Astrocyte (in vitro differentiated cells and primary cell): ENCODE measurements at regions not wholly inside any gene's neighbourhood (a gene's known extent, or its start where the extent isn't known, plus 50 kb on each side); places are given as distances from the start of the nearest gene placed in this dataset.

Experiments used
- DNase-seq: peaks from one replicate; pipeline ENCODE4 v3.0.0-alpha.2; 2010; ENCODE audit warnings: low read depth
- FAIRE-seq: peaks from 2 replicates; lab custom pipeline; 2011; peaks lifted over from hg19 to GRCh38; lab: Jason Lieb, UNC
- H2AFZ ChIP-seq: 2 replicates; pipeline ENCODE4 v1.6.0; 2012; ENCODE audit warnings: low read depth, low read length, inconsistent platforms
- H3K27ac ChIP-seq: 2 replicates; pipeline ENCODE4 v1.5.1; 2011; ENCODE audit warnings: low read depth, low read length, inconsistent platforms
- H3K27me3 ChIP-seq: 2 replicates; pipeline ENCODE4 v1.6.0; 2011; ENCODE audit warnings: low read length, inconsistent platforms; ENCODE audit not compliant: insufficient read depth
- H3K36me3 ChIP-seq: 2 replicates; pipeline ENCODE4 v1.5.1; 2011; ENCODE audit warnings: low read length, inconsistent platforms; ENCODE audit not compliant: insufficient read depth
- H3K4me1 ChIP-seq: 2 replicates; pipeline ENCODE4 v1.5.1; 2011; ENCODE audit warnings: low read length, inconsistent platforms; ENCODE audit not compliant: insufficient read depth
- H3K4me2 ChIP-seq: 2 replicates; pipeline ENCODE4 v1.6.0; 2012; ENCODE audit warnings: low read length, inconsistent platforms
- H3K4me3 ChIP-seq: 2 replicates; pipeline ENCODE4 v1.5.1; 2011; ENCODE audit warnings: low read depth, mild to moderate bottlenecking, low read length, inconsistent platforms; ENCODE audit not compliant: insufficient read depth
- H3K79me2 ChIP-seq: 2 replicates; pipeline ENCODE4 v1.6.0; 2012; ENCODE audit warnings: mild to moderate bottlenecking, low read length, inconsistent platforms; ENCODE audit not compliant: insufficient read depth
- H3K9ac ChIP-seq: 2 replicates; pipeline ENCODE4 v1.6.0; 2012; ENCODE audit warnings: mild to moderate bottlenecking, low read length, inconsistent platforms
- H3K9me3 ChIP-seq: 2 replicates; pipeline ENCODE4 v1.5.1; 2012; ENCODE audit warnings: low read depth, mild to moderate bottlenecking, low read length, inconsistent platforms; ENCODE audit not compliant: insufficient read depth
- H4K20me1 ChIP-seq: 2 replicates; pipeline ENCODE4 v1.6.0; 2012; ENCODE audit warnings: low read length, inconsistent platforms; ENCODE audit not compliant: insufficient read depth
- H3K27ac Mint-ChIP-seq: one replicate; pipeline ENCODE4 v1.8.0; 2021; ENCODE audit warnings: mild to moderate bottlenecking, mixed read lengths; ENCODE audit not compliant: unreplicated experiment
- H3K27me3 Mint-ChIP-seq: one replicate; pipeline ENCODE4 v1.8.0; 2021; ENCODE audit warnings: low read depth, mixed read lengths; ENCODE audit not compliant: unreplicated experiment
- H3K36me3 Mint-ChIP-seq: one replicate; pipeline ENCODE4 v1.8.0; 2021; ENCODE audit warnings: low read depth, mixed read lengths; ENCODE audit not compliant: unreplicated experiment
- H3K4me1 Mint-ChIP-seq: one replicate; pipeline ENCODE4 v1.8.0; 2021; ENCODE audit warnings: low read depth, mixed read lengths; ENCODE audit not compliant: unreplicated experiment
- H3K4me3 Mint-ChIP-seq: one replicate; pipeline ENCODE4 v1.8.0; 2021; ENCODE audit warnings: mild to moderate bottlenecking, moderate library complexity, mixed read lengths; ENCODE audit not compliant: unreplicated experiment
- H3K9me3 Mint-ChIP-seq: one replicate; pipeline ENCODE4 v1.8.0; 2021; ENCODE audit warnings: mild to moderate bottlenecking, mixed read lengths; ENCODE audit not compliant: unreplicated experiment
- EZH2 ChIP-seq: IDR thresholded peaks from 2 replicates; pipeline ENCODE4 v1.6.1; 2012; ENCODE audit warnings: mild to moderate bottlenecking, low read length, inconsistent platforms; ENCODE audit not compliant: insufficient read depth
- TF ChIP-seq, protein P1 (sequence below): IDR thresholded peaks from 2 replicates; pipeline ENCODE4 v1.5.1; 2011; ENCODE audit warnings: low read depth, mild to moderate bottlenecking, inconsistent platforms, low read length, moderate library complexity; ENCODE audit not compliant: insufficient read depth

- H3K27ac Mint-ChIP-seq, result no peak overlapping the region
- no peak for DNase-seq
- H3K4me3 Mint-ChIP-seq, result no peak overlapping the region
- Histone ChIP-seq H3K36me3 (no peaks in the 10 kb centered on the region), H3K4me3 (no peak overlapping the region), H3K27me3 (peaks cover 8% of the 10 kb centered on the region), H3K27ac (no peak overlapping the region), H4K20me1 (no peaks in the 10 kb centered on the region), H3K9ac (no peak overlapping the region), H3K9me3 (no peaks in the 10 kb centered on the region), H2AFZ (no peak overlapping the region), H3K4me2 (no peak overlapping the region), H3K4me1 (no peaks in the 10 kb centered on the region), H3K79me2 (no peaks in the 10 kb centered on the region)
- H3K4me1 Mint-ChIP-seq, result no peaks in the 10 kb centered on the region
- H3K27me3 Mint-ChIP-seq, result peaks cover 29% of the 10 kb centered on the region
- no peak for FAIRE-seq
- TF ChIP-seq, protein P1, sequence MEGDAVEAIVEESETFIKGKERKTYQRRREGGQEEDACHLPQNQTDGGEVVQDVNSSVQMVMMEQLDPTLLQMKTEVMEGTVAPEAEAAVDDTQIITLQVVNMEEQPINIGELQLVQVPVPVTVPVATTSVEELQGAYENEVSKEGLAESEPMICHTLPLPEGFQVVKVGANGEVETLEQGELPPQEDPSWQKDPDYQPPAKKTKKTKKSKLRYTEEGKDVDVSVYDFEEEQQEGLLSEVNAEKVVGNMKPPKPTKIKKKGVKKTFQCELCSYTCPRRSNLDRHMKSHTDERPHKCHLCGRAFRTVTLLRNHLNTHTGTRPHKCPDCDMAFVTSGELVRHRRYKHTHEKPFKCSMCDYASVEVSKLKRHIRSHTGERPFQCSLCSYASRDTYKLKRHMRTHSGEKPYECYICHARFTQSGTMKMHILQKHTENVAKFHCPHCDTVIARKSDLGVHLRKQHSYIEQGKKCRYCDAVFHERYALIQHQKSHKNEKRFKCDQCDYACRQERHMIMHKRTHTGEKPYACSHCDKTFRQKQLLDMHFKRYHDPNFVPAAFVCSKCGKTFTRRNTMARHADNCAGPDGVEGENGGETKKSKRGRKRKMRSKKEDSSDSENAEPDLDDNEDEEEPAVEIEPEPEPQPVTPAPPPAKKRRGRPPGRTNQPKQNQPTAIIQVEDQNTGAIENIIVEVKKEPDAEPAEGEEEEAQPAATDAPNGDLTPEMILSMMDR, result no peak
- no peak for TF ChIP-seq EZH2
- H3K36me3 Mint-ChIP-seq, result no peaks in the 10 kb centered on the region
- H3K9me3 Mint-ChIP-seq, result no peaks in the 10 kb centered on the region
Measured at GRCh38 chr20:21456207-21456606, 57.7 kb downstream of the NKX2-2 start.

DNA sequence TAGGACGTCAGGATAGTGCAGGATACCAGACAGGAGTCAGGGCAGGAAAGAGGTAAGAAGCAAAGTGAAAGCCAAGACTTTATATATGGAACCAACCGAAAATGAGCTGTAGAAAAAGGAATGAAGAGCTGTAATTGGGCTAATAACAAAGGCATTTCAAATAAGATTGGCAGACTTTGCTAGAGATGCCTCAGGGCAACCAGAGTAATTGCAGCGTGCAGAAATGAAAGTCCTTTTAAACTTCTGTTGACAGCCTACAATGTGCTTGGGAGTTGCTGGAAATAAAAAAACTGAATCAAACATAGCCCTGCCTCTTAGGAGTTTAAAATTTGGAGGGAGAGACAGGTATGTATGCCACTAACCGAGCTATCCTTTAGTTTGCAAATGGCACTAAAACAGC is 56.4 kb upstream of the NKX2-4 start:
- Mint-ChIP-seq H3K27me3 (peaks cover 30% of the 10 kb centered on the region), H3K36me3 (no peaks in the 10 kb centered on the region), H3K9me3 (no peaks in the 10 kb centered on the region), H3K4me3 (no peak overlapping the region), H3K27ac (no peak overlapping the region), H3K4me1 (no peaks in the 10 kb centered on the region)
- no peaks in the 10 kb centered on the region for H4K20me1 ChIP-seq
- H3K4me1 ChIP-seq, result no peaks in the 10 kb centered on the region
- peaks cover 8% of the 10 kb centered on the region for H3K27me3 ChIP-seq
- no peak overlapping the region for H3K4me3 ChIP-seq
- no peak overlapping the region for H3K4me2 ChIP-seq
- no peak overlapping the region for H2AFZ ChIP-seq
- H3K36me3 ChIP-seq, result no peaks in the 10 kb centered on the region
- TF ChIP-seq, protein P1, result no peak
- no peak for TF ChIP-seq EZH2
- H3K79me2 ChIP-seq, result no peaks in the 10 kb centered on the region
- FAIRE-seq (no peak), DNase-seq (no peak)
- no peak overlapping the region for H3K9ac ChIP-seq
- H3K9me3 ChIP-seq, result no peaks in the 10 kb centered on the region
- H3K27ac ChIP-seq, result no peak overlapping the region

DNA sequence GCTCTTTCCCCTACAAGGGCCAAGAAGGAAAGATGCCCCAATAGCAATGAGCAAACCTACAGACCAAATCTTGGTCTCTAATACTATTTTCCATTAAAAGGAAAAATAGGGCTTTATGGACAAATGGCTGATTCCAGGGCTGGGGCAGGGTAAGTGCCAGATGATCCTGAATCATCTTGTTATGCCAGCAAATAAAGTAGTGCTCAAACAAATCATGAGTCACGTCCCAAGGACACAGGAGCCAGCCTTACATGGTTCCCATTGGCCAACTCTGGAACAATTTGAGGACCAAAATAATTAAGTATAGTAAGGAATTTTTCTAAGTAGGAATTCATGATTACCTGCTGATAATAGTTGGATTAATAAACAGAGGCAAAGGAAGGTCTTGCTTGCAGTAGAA is 53.2 kb upstream of the NKX2-4 start:
- no peaks in the 10 kb centered on the region for H3K9me3 ChIP-seq
- Mint-ChIP-seq H3K27ac (no peak overlapping the region), H3K27me3 (peaks cover 16% of the 10 kb centered on the region), H3K9me3 (no peaks in the 10 kb centered on the region), H3K36me3 (no peaks in the 10 kb centered on the region), H3K4me1 (no peaks in the 10 kb centered on the region), H3K4me3 (no peak overlapping the region)
- FAIRE-seq, result no peak
- H2AFZ ChIP-seq, result no peak overlapping the region
- H3K4me2 ChIP-seq, result no peak overlapping the region
- H4K20me1 ChIP-seq, result no peaks in the 10 kb centered on the region
- no peaks in the 10 kb centered on the region for H3K79me2 ChIP-seq
- H3K27ac ChIP-seq, result no peak overlapping the region
- H3K4me3 ChIP-seq, result no peak overlapping the region
- H3K36me3 ChIP-seq, result no peaks in the 10 kb centered on the region
- H3K9ac ChIP-seq, result no peak overlapping the region
- peaks cover 6% of the 10 kb centered on the region for H3K27me3 ChIP-seq
- no peaks in the 10 kb centered on the region for H3K4me1 ChIP-seq
- no peak for TF ChIP-seq EZH2
- TF ChIP-seq, protein P1, result no peak
- DNase-seq, result peak; percentile 3
